GM19238 (cell line): ENCODE measurements at regions not wholly inside any gene's neighbourhood (a gene's known extent, or its start where the extent isn't known, plus 50 kb on each side); places are given as distances from the start of the nearest gene placed in this dataset.
"Not testable (repeated sequence)": the region's sequence is repeated elsewhere in the genome, so short reads cannot be mapped to it uniquely, and the experiment has no call there.

Experiments
- DNase-seq: peaks from one replicate; pipeline ENCODE4 v3.0.0; 2011; ENCODE audit warnings: low spot score; ENCODE audit not compliant: insufficient read length

DNA sequence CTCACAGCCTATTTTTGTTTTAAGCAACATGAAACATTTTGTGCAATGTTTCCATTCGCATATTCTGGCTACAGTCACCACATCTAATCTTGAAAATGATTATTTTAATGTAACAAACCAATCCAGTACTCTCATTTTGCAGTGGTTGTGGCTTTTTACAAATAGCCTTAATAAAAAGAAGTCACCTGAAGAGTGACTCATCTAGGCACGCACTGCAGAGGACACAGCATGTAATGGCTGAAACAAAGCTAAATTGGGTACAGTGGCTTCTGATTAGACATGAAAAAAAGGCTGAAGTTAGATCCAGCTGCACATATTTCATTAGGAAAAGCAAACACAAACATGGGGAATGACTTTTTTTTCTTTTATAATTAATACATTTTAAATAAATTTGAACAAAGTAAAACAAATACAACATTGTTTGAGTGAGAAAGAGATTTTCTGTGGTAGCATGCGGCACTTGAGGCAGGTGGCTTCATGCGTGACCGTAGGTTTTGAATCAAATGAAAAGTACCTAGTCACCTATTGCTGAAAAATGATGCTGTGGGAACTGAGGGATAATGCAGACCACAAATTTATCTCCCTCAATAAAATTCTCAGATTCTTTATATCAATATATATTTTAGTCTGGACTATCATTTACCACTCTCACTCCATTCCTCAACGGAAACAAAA lies 240.8 kb upstream of the DDX53 start:
- DNase-seq, result no peak

DNA sequence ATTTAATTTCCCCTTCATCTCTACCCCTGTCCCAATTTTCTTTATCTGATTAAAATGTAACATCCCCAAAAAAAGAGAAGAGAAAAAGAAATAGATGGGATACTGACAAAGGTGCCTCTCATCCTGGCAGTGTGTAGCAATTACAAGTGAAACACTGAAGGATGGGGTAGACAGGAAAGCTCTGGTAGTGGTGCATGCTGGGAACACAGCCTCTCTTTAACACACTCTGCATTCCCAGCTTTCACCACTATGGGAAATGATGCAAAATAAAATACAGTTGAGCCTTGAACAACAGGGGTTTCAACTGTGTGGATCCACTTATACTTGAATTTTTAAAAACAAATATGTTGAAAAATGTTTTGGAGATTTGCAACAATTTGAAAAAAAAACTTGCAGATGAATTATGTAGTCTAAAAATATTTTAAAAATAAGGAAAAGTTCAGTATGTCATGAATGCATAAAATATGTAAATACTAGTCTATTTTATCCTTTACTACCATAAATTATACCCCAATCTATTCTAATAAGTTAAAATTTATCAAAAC lies 239.2 kb upstream of the DDX53 start:
- DNase-seq, result no peak

GRCh38 chrX:22788221-22788620 lies 211.5 kb upstream of the DDX53 start:
- DNase-seq, result no peak

- no peak for DNase-seq
These were observed 204.1 kb upstream of the DDX53 start for GRCh38 chrX:22795671-22796070.

GRCh38 chrX:22800360-22800759 lies 199.4 kb upstream of the DDX53 start:
- DNase-seq, result no peak

DNA sequence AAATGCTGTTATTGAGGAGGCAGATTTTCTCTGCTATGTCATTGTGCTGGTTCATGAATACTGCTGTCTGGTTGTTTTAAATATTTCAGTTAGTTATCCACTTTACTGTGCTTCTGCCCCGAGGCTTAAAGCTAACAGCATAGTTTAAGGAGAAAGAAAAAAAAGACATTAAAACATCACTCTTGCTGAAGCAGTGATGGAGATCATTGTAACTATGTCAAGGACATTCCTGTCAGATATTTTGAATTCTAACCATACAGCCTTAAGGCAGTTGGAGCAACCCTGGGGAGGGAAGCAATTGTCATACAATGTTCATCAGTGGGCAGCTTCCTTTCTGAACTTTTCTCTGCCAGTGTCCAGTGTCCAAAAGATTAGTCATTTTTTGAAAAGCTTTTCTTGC lies 199.0 kb upstream of the DDX53 start:
- DNase-seq, result no peak

- no peak for DNase-seq
These were observed 196.4 kb upstream of the DDX53 start for GRCh38 chrX:22803353-22803752.

GRCh38 chrX:22810876-22811275 lies 188.9 kb upstream of the DDX53 start:
- no peak for DNase-seq

DNA sequence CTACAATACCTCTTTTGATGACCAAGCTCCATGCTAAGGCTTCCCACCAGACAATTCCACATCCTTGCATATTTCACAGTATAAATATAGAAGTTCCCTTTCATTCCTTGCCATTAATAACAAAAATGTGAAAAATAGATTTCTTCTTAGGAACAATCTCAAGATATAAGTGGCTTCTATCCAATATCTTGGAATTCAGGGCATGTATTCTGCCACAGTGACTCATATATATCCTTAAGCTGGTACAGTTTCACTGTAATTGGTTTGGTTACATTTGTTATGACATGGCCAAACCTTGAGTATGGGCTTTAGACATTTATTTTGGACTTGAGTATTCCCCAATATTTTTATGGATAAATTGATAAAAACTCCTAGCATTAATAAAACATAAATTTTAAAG lies 181.7 kb upstream of the DDX53 start:
- no peak for DNase-seq

DNA sequence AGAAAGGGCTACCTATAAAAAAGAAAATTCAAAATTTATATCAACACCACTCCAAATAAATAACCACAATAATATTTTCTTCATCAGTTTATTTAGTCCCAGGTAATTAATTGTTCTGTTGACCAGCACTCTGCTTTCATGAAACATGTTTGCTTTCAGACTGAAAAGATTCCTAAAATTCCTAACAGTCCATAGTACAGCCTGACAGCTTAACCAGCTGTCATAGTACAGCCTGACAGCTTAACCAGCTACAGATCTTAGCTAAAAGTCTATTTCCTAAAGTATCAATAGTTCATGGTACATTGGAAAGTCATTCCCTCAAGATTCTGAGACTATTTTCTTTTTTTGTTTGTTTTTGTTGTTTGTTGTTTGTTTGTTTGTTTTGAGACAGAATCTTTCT lies 144.1 kb upstream of the DDX53 start:
- no peak for DNase-seq

GRCh38 chrX:22859642-22860041 lies 140.1 kb upstream of the DDX53 start:
- no peak for DNase-seq

- DNase-seq, result not testable (repeated sequence)
These were observed 133.0 kb upstream of the DDX53 start for GRCh38 chrX:22866801-22867200.

GRCh38 chrX:22882543-22882942 lies 117.2 kb upstream of the DDX53 start:
- no peak for DNase-seq

DNA sequence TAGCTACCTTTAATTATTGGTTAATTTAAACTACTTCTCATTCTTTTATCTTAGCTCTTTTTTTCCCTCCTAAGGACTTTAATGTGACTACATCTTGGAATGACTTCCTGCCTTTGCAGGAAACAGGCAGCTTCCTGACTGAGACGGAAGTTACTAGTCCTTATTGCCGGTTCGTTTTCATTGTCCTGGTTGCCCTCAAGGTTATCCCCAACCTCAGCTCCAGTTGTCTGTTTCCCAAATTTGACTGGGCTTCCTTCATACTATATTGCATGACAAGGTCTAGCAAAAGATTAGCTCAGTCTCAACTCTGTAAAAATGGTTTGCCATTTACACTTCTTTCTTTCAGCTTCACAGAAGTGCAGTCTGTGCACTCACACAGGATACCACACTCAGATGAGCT lies 109.9 kb upstream of the DDX53 start:
- no peak for DNase-seq

DNA sequence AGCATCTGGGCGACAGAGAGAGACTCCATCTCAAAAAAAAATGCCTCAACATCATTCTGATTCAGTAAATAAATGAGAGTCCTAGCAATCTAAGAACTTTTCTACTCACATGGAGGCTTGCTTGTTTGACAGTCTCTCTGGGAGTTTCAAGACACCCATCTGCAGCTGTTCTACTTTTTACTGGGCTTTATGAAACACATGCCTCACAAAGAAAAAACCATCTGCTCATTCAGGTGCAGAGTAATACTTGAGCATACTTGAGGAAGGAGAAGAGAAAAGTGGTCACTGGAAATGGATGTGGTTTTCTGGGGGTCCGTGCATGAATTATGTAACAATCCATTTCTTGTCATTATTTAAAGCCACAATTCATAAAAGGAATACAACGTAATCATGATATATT lies 87.1 kb upstream of the DDX53 start:
- DNase-seq, result no peak

- DNase-seq, result no peak
These were observed 76.8 kb upstream of the DDX53 start for GRCh38 chrX:22922961-22923360.

DNA sequence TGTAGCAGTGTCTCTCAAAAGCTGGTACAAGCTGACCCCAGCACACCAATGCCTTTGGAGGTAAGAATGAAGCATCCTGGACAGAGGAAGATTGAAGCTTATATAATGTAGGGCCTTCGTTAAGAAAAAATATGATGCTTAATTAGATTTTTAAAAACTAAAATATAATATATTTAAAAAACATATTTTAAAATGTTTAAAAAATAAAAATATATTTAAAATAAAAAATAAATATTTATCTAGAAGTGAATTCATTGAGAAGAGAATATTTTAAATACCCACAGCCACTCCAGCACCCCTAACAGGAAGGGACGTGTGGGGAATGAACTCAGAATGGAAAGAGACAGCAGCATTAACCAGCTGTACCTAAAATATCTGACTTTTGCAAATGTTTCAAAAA lies 65.1 kb upstream of the DDX53 start:
- no peak for DNase-seq

- no peak for DNase-seq
These were observed 54.8 kb upstream of the DDX53 start for GRCh38 chrX:22944945-22945344.
